GM23338 (cell line): ENCODE measurements at regions not wholly inside any gene's neighbourhood (a gene's known extent, or its start where the extent isn't known, plus 50 kb on each side); places are given as distances from the start of the nearest gene placed in this dataset.

Experiments
- ATAC-seq: fragments of 200-7000 bp; cut with Tn5 transposase; 3 replicates; pipeline ENCODE4 v1.9.1; 2020
- DNase-seq: peaks from one replicate; pipeline ENCODE4 v3.0.0-alpha.2; 2015; ENCODE audit warnings: low spot score
- H2AFZ ChIP-seq: fragments of 200-600 bp; sonication (generic); 2 replicates; pipeline ENCODE4 v1.8.0; 2016; ENCODE audit warnings: antibody characterized with exemption, mild to moderate bottlenecking, moderate library complexity
- H3F3A ChIP-seq: fragments of 200-600 bp; sonication (generic); replicated peaks from 2 replicates; pipeline ENCODE4 v1.8.0; 2017; ENCODE audit warnings: antibody characterized with exemption, mixed run types, low read depth
- H3K27ac ChIP-seq: fragments of 200-600 bp; sonication (generic); 2 replicates; pipeline ENCODE4 v1.6.1; 2016; ENCODE audit warnings: low read depth
- H3K27me3 ChIP-seq: fragments of 200-600 bp; sonication (generic); 2 replicates; pipeline ENCODE4 v1.8.0; 2016; ENCODE audit warnings: mild to moderate bottlenecking, mixed run types, moderate library complexity; ENCODE audit not compliant: insufficient read depth
- H3K36me3 ChIP-seq: fragments of 200-600 bp; sonication (generic); 2 replicates; pipeline ENCODE4 v1.8.0; 2016; ENCODE audit warnings: mild to moderate bottlenecking; ENCODE audit not compliant: insufficient read depth
- H3K4me1 ChIP-seq: fragments of 200-600 bp; sonication (generic); 2 replicates; pipeline ENCODE4 v1.8.0; 2016; ENCODE audit warnings: mild to moderate bottlenecking, moderate library complexity; ENCODE audit not compliant: insufficient read depth
- H3K4me2 ChIP-seq: fragments of 200-600 bp; sonication (generic); 2 replicates; pipeline ENCODE4 v1.7.1; 2017; ENCODE audit warnings: mixed run types
- H3K4me3 ChIP-seq: fragments of 200-600 bp; sonication (generic); 2 replicates; pipeline ENCODE4 v1.6.1; 2016; ENCODE audit warnings: mixed run types
- H3K79me2 ChIP-seq: fragments of 200-600 bp; sonication (generic); replicated peaks from 2 replicates; pipeline ENCODE4 v1.8.0; 2017; ENCODE audit warnings: mild to moderate bottlenecking; ENCODE audit not compliant: insufficient read depth
- H3K9me2 ChIP-seq: fragments of 200-600 bp; sonication (generic); 2 replicates; pipeline ENCODE4 v1.8.0; 2017; ENCODE audit not compliant: insufficient read depth
- H4K20me1 ChIP-seq: fragments of 200-600 bp; sonication (generic); replicated peaks from 2 replicates; pipeline ENCODE4 v1.8.0; 2017; ENCODE audit warnings: mild to moderate bottlenecking; ENCODE audit not compliant: insufficient read depth
- H3K27ac Mint-ChIP-seq: 2 replicates; pipeline ENCODE4 v1.8.0; 2020; ENCODE audit warnings: inconsistent platforms, mild to moderate bottlenecking, moderate library complexity, mixed read lengths
- H3K27me3 Mint-ChIP-seq: 3 replicates; pipeline ENCODE4 v1.8.0; 2022; ENCODE audit warnings: low read depth, mild to moderate bottlenecking, moderate library complexity, mixed read lengths, inconsistent platforms; ENCODE audit not compliant: insufficient read depth, poor library complexity
- H3K36me3 Mint-ChIP-seq: 3 replicates; pipeline ENCODE4 v1.8.0; 2021; ENCODE audit warnings: low read depth, mild to moderate bottlenecking, inconsistent platforms, moderate library complexity, mixed read lengths
- H3K4me1 Mint-ChIP-seq: 3 replicates; pipeline ENCODE4 v1.8.0; 2020; ENCODE audit warnings: mild to moderate bottlenecking, inconsistent platforms, mixed read lengths
- H3K4me3 Mint-ChIP-seq: 3 replicates; pipeline ENCODE4 v1.8.0; 2021; ENCODE audit warnings: moderate library complexity, mild to moderate bottlenecking, inconsistent platforms, mixed read lengths
- H3K9me3 Mint-ChIP-seq: 3 replicates; pipeline ENCODE4 v1.8.0; 2020; ENCODE audit warnings: moderate library complexity, mild to moderate bottlenecking, inconsistent platforms, mixed read lengths
- EZH2 ChIP-seq: fragments of 200-600 bp; sonication (generic); IDR thresholded peaks from one replicate; pipeline ENCODE4 v1.8.0; 2017; ENCODE audit warnings: antibody characterized with exemption, mild to moderate bottlenecking, low read depth; ENCODE audit not compliant: unreplicated experiment
- JUNB ChIP-seq: IDR thresholded peaks from one replicate; pipeline ENCODE4 v1.6.1; 2016; ENCODE audit warnings: antibody characterized with exemption; ENCODE audit not compliant: unreplicated experiment
- TF ChIP-seq, protein P1 (sequence below): IDR thresholded peaks from 2 replicates; pipeline ENCODE4 v1.6.1; 2016; ENCODE audit warnings: antibody characterized with exemption
- TF ChIP-seq, protein P2 (sequence below), 2 experiments: fragments of 200-600 bp in 1 of 2; sonication (generic) in 1 of 2; conservative IDR thresholded peaks; 2 replicates each; pipeline versions ENCODE4 v1.5.1 to v1.6.1; 2016 to 2017; ENCODE audit warnings: antibody characterized with exemption in 2 of 2, low read depth in 2 of 2, mild to moderate bottlenecking in 2 of 2, moderate library complexity in 1 of 2
- TF ChIP-seq, protein P3 (sequence below): fragments of 250-450 bp; sonication (Bioruptor Pico); IDR thresholded peaks from 2 replicates; pipeline ENCODE4 v1.5.0; 2020; ENCODE audit warnings: mild to moderate bottlenecking, moderate library complexity

DNA sequence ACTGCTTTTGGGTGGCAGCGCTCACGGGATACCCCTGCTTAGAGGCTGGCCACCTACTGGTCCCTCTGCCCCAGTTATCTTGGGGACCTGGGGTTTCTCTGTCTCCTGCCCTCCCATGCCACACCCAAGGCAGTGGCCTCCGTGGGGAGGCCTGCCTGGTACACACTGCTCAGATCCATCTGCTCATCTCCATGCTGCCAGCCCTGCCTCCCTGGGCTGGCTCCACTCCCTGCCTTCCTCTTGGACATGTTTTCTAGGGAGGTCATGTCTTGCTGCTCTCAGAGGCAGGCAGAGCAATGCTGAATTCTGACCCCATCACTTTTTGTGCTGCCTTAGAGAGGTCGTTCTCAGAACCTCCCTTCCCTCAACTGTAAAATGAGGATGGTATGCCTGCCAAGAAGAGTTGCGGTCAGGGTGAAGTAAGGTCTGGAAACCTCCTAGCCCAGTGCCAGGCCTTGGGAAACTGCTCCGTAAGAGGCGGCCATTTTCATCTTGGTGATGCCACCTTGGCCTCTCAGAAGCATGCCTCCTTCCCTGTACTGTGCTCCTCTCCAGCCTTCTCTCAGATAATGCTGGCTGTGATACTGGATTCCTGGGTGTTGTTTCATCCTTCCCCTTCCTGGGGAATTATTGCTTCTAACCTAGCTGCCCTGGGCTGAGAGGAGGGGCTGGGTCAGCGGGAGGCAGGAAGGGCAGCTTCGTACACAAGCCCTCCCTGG, 186.4 kb upstream of the ZBED5 start:
- H3K36me3 Mint-ChIP-seq = no peaks in the 10 kb centered on the region
- Histone ChIP-seq H3K27me3 (no peaks in the 10 kb centered on the region), H3K27ac (no peak overlapping the region), H2AFZ (no peak overlapping the region), H3K4me3 (no peak overlapping the region), H3K4me2 (no peak overlapping the region), H3K9me2 (peaks cover 10% of the 10 kb centered on the region), H3F3A (no peaks in the 10 kb centered on the region), H3K79me2 (no peaks in the 10 kb centered on the region), H4K20me1 (no peaks in the 10 kb centered on the region), H3K36me3 (no peaks in the 10 kb centered on the region), H3K4me1 (no peaks in the 10 kb centered on the region)
- no peaks in the 10 kb centered on the region for H3K4me1 Mint-ChIP-seq
- H3K4me3 Mint-ChIP-seq = no peak overlapping the region
- DNase-seq = no peak
- H3K27ac Mint-ChIP-seq = no peak overlapping the region
- ATAC-seq = no peak
- TF ChIP-seq, protein P1, sequence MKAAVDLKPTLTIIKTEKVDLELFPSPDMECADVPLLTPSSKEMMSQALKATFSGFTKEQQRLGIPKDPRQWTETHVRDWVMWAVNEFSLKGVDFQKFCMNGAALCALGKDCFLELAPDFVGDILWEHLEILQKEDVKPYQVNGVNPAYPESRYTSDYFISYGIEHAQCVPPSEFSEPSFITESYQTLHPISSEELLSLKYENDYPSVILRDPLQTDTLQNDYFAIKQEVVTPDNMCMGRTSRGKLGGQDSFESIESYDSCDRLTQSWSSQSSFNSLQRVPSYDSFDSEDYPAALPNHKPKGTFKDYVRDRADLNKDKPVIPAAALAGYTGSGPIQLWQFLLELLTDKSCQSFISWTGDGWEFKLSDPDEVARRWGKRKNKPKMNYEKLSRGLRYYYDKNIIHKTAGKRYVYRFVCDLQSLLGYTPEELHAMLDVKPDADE = no peak
- TF ChIP-seq, protein P2, sequence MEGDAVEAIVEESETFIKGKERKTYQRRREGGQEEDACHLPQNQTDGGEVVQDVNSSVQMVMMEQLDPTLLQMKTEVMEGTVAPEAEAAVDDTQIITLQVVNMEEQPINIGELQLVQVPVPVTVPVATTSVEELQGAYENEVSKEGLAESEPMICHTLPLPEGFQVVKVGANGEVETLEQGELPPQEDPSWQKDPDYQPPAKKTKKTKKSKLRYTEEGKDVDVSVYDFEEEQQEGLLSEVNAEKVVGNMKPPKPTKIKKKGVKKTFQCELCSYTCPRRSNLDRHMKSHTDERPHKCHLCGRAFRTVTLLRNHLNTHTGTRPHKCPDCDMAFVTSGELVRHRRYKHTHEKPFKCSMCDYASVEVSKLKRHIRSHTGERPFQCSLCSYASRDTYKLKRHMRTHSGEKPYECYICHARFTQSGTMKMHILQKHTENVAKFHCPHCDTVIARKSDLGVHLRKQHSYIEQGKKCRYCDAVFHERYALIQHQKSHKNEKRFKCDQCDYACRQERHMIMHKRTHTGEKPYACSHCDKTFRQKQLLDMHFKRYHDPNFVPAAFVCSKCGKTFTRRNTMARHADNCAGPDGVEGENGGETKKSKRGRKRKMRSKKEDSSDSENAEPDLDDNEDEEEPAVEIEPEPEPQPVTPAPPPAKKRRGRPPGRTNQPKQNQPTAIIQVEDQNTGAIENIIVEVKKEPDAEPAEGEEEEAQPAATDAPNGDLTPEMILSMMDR (conservative IDR thresholded peaks at IDR 0.05; ENCODE audit: low read depth in 2 of 2) = no peak
- TF ChIP-seq JUNB = no peak
- TF ChIP-seq, protein P3, sequence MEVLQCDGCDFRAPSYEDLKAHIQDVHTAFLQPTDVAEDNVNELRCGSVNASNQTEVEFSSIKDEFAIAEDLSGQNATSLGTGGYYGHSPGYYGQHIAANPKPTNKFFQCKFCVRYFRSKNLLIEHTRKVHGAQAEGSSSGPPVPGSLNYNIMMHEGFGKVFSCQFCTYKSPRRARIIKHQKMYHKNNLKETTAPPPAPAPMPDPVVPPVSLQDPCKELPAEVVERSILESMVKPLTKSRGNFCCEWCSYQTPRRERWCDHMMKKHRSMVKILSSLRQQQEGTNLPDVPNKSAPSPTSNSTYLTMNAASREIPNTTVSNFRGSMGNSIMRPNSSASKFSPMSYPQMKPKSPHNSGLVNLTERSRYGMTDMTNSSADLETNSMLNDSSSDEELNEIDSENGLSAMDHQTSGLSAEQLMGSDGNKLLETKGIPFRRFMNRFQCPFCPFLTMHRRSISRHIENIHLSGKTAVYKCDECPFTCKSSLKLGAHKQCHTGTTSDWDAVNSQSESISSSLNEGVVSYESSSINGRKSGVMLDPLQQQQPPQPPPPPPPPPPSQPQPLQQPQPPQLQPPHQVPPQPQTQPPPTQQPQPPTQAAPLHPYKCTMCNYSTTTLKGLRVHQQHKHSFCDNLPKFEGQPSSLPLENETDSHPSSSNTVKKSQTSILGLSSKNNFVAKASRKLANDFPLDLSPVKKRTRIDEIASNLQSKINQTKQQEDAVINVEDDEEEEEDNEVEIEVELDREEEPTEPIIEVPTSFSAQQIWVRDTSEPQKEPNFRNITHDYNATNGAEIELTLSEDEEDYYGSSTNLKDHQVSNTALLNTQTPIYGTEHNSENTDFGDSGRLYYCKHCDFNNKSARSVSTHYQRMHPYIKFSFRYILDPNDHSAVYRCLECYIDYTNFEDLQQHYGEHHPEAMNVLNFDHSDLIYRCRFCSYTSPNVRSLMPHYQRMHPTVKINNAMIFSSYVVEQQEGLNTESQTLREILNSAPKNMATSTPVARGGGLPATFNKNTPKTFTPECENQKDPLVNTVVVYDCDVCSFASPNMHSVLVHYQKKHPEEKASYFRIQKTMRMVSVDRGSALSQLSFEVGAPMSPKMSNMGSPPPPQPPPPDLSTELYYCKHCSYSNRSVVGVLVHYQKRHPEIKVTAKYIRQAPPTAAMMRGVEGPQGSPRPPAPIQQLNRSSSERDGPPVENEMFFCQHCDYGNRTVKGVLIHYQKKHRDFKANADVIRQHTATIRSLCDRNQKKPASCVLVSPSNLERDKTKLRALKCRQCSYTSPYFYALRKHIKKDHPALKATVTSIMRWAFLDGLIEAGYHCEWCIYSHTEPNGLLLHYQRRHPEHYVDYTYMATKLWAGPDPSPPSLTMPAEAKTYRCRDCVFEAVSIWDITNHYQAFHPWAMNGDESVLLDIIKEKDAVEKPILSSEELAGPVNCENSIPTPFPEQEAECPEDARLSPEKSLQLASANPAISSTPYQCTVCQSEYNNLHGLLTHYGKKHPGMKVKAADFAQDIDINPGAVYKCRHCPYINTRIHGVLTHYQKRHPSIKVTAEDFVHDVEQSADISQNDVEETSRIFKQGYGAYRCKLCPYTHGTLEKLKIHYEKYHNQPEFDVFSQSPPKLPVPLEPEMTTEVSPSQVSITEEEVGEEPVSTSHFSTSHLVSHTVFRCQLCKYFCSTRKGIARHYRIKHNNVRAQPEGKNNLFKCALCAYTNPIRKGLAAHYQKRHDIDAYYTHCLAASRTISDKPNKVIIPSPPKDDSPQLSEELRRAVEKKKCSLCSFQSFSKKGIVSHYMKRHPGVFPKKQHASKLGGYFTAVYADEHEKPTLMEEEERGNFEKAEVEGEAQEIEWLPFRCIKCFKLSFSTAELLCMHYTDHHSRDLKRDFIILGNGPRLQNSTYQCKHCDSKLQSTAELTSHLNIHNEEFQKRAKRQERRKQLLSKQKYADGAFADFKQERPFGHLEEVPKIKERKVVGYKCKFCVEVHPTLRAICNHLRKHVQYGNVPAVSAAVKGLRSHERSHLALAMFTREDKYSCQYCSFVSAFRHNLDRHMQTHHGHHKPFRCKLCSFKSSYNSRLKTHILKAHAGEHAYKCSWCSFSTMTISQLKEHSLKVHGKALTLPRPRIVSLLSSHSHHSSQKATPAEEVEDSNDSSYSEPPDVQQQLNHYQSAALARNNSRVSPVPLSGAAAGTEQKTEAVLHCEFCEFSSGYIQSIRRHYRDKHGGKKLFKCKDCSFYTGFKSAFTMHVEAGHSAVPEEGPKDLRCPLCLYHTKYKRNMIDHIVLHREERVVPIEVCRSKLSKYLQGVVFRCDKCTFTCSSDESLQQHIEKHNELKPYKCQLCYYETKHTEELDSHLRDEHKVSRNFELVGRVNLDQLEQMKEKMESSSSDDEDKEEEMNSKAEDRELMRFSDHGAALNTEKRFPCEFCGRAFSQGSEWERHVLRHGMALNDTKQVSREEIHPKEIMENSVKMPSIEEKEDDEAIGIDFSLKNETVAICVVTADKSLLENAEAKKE (CRISPR knock-in tag) = no peak
- TF ChIP-seq EZH2 = no peak
- no peaks in the 10 kb centered on the region; the same call in none of the 3 replicates for H3K9me3 Mint-ChIP-seq
- no peaks in the 10 kb centered on the region for H3K27me3 Mint-ChIP-seq
